GM12864 (cell line): ENCODE measurements at regions not wholly inside any gene's neighbourhood (a gene's known extent, or its start where the extent isn't known, plus 50 kb on each side); places are given as distances from the start of the nearest gene placed in this dataset.

Experiments
- DNase-seq: peaks from one replicate; pipeline ENCODE4 v3.0.0-alpha.2; 2011; ENCODE audit warnings: low read depth
- H3K4me3 ChIP-seq: 2 replicates; pipeline ENCODE4 v1.5.1; 2011; ENCODE audit warnings: mild to moderate bottlenecking, low read depth, low read length, control low read depth
- CTCF ChIP-seq: IDR thresholded peaks from 2 replicates; pipeline ENCODE4 v1.5.1; 2011; ENCODE audit warnings: low read depth, mild to moderate bottlenecking, moderate library complexity, low read length, control low read depth, inconsistent platforms; ENCODE audit errors: missing control alignments

- no peak overlapping the region for H3K4me3 ChIP-seq
- TF ChIP-seq CTCF, result no peak
- no peak for DNase-seq
Measured at GRCh38 chr5:56739990-56740389, 75.4 kb upstream of the MAP3K1 start.

- no peak for DNase-seq
- TF ChIP-seq CTCF, result no peak
- no peak overlapping the region for H3K4me3 ChIP-seq
Measured at GRCh38 chr5:56737951-56738606, 77.3 kb upstream of the MAP3K1 start.

- TF ChIP-seq CTCF, result no peak
- no peak for DNase-seq
Measured at GRCh38 chr5:56737002-56737621, 78.2 kb upstream of the MAP3K1 start.

GRCh38 chr5:56735849-56736641 lies 79.3 kb upstream of the MAP3K1 start:
- TF ChIP-seq CTCF, result no peak
- H3K4me3 ChIP-seq, result no peak overlapping the region
- DNase-seq, result no peak

More at GRCh38 chr5:56737002-56737621, 78.2 kb upstream of the MAP3K1 start:
- H3K4me3 ChIP-seq, result no peak overlapping the region

- DNase-seq, result no peak
- no peak for TF ChIP-seq CTCF
- H3K4me3 ChIP-seq, result no peak overlapping the region
Measured at GRCh38 chr5:56734091-56734694, 81.2 kb upstream of the MAP3K1 start.

- no peak overlapping the region for H3K4me3 ChIP-seq
- no peak for DNase-seq
- TF ChIP-seq CTCF, result no peak
Measured at GRCh38 chr5:56733580-56733979, 81.8 kb upstream of the MAP3K1 start.
